GM19452 (cell line): ENCODE measurements at regions not wholly inside any gene's neighbourhood (a gene's known extent, or its start where the extent isn't known, plus 50 kb on each side); places are given as distances from the start of the nearest gene placed in this dataset.

Experiments used
- ATAC-seq: cut with Tn5 transposase; IDR thresholded peaks from one replicate; pipeline ENCODE4 v1.9.1; 2021; ENCODE audit not compliant: unreplicated experiment

DNA sequence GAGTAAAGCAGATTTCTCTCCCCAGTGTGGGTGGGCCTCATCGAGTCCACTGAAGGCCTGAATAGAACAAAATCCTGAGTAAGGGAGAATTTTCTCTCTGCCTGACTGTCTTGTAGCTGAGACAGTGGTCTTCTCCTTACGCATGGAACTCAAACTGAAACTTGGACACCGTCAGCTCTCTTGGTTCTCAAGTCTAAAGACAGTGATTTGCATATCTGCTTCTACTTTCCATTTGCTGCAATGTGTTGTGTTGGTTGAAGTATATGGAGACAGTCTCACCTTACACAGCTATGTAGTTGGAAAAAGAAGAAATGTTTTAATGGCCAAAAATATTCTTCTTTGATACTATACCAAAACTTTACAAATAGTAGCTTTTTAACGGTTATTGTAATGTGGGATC is 160.2 kb upstream of the LMNTD1 start:
- peak; percentile 98 for ATAC-seq

DNA sequence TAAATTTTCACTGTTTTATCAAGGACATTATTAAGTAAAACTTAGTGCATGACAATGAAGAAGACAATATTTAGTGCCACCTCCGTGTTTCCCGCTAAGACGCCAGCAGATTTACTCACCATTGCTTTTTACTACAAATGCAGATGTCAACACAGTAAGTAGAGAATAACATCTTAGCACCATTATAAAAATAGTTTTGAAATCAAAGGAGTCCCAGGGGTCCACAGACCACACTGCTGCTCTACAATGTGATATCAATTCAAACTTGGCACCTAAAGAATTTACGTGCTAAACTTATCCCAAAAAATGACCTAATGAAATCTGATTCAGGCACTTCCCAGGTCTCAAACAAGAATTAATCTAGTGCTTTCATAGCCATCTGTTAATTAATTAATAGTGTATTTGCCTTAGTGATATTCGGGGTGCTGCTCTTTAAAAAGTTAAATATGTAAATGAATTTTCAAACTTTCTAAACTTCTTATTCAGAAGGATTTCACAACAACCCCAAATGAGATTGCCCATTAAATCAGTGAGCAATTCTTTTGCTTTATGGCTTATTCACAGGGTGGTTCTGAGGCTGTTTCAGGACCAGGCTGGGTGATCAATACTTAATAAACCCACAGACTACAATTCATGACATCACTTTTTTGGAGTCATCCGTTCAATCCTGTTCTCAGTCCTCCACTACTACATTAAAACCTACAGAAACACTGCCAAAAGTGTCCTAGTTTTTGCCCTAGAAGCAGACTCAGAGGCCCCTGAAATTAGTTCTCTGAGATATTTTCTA is 161.3 kb upstream of the LMNTD1 start:
- ATAC-seq = no peak

DNA sequence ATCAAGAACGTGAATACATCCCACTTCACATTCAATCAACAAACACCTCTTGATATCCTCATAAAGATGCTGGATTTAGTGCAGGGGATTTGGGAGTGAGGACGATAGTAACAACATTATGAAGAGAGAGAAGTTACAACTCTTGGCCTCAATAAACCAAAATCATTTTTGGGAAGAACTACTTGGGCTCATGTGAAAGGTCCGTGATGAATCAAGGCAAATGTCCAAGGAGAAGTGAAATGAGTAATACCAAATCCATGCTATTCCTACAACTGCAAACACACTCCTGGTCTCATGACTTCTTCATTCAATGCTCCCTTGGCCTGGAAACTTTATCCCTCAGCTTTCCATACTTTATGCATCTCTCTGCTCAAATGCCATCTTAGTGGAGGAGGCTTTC is 162.0 kb upstream of the LMNTD1 start:
- ATAC-seq = no peak

DNA sequence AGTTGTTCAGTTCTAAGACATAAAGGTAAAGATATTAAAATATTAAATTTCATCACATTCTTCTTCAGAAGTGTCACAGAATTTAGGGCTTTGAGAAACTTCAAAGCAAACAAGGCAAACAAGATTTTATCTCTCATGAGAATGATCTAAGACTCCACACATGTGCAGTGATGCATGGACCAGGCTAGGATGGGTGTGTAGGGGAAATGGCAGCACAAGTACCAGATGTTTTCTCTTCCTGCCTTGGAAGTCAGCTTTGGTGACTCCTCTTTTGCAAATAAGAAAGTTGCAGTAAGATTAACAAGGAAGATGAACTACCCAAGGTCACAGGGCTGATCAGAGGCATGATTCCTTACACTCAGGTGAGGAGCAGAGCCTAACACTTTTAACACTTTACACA is 163.8 kb upstream of the LMNTD1 start:
- no peak for ATAC-seq

DNA sequence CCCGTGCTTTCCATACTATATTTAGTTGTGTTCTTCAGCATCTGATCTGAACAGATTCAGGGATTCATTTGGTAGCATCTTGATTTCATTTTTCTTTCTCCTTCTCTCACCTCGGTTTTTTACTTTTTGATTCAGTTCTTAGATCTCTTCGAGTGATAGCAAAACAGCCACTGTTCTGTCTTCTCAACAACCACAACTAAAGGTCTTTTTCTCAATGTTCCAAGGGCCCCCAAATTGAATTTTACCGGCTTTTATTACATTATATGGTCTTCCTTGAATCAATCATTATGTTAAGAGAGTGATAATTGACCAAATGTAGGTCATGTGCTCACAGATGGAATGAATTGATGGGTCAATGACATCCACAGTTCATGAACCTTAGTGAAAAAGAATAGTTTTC is 164.5 kb upstream of the LMNTD1 start:
- ATAC-seq = no peak

DNA sequence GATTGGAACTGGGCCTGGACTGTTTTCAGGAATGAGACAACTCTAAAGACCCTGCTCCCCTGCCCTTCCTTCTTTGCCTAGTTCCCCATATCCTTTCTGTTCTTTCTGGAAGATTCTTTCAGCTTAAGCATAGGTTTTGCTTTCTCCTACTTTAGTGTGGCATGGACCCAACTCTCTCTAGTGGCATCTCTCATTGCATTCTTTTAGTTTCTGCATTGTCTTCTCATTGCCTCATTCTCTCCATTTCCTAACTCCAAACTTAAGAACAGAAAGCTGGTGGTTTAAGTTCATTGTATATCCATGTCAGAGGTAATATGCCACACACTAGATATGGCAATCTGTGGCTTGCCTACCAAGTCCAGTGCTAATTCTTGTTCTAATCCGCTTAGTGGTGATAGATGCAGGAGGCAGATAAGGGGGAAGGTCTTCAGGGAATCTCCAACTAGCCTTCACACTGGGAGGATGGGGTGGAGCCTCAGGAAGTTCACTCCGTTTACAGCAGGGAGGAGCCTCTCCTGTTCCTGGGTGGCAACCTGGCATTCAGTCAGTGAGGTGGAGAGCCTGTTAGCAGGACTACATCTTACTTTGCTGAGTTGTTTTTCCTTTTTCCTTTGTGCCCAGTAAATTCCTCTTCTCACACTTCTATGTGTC is 165.1 kb upstream of the LMNTD1 start:
- ATAC-seq = no peak

DNA sequence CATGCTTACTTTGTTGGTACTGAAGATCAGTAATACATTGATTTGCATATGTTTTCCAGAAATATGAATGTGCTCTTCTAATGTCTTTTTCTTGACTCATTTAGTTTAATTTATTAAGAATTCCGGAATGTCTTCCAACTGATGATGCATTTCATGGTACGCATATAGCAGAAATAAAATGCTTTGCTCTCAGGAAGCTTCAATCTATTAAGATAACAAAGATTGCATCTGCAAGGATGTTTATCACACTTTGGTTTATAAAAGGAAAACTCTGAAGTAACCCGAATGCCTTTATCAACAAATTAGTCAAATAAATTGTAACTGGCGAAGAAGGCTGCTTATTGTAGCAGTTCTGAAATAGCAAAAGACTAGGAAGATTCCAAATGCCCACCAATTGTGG is 166.4 kb upstream of the LMNTD1 start:
- no peak for ATAC-seq

DNA sequence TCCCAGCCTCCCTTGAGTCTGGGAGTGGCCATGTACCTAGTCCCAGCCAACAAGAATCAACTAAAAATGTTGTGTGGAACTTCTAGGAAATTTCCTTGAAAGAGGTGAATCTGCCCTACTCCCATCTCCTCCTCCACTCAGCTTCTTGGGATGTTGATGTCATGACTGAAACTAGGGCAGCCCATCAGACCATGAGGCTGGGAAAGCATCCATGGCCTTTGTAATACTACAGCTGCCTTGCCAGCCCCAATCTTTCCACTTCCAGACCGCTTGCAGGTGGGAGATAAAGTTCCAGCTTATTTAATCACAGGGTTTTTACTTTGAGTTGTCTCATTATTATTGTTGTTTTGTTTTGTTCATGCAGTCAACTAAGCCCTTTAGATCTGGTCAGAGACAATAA is 170.3 kb upstream of the LMNTD1 start:
- no peak for ATAC-seq

DNA sequence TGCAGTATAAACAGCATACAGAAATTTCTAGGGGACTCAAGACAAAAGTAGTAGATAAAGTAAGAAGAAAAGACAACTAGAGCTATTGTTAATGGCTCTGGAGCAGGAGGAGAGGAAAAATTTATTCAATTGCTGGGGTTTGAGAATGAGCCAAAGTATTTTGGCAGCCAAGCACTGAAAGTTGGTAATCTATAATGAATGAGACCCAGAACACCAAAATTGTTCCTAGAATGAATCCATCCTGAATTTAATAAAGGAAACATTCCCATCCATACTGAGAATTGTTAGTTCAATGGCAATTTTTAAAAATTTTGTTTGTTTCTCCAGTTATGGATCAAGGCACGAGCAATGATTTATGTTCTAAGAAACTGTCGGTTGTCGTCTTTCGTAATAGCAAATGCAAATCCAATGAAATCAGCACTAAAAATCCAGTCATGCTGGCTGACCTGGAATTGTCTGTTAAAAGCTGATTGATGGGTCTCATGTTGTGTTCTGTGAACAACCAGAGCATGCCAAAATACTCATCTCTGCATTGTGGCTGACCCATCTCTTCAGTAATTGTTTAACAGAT is 170.9 kb upstream of the LMNTD1 start:
- no peak for ATAC-seq

DNA sequence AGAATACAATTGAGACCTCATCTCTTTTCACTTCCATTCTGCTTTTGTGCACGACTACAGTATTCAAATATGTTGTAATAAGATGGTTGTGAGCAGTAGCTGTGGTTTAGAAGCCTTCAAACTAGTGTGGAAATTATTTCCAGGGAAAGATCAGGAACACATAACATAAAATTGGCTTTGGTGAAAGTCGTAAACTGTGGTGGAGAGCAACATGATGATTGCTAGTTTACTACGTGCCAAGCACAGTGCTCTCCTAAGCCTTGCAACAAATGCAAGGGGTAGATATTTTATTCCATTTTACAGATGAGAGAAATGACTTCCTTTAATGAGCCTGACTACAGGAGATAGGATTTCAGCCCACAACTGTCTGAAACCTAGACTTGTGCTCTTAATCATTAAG is 172.4 kb upstream of the LMNTD1 start:
- ATAC-seq = no peak

DNA sequence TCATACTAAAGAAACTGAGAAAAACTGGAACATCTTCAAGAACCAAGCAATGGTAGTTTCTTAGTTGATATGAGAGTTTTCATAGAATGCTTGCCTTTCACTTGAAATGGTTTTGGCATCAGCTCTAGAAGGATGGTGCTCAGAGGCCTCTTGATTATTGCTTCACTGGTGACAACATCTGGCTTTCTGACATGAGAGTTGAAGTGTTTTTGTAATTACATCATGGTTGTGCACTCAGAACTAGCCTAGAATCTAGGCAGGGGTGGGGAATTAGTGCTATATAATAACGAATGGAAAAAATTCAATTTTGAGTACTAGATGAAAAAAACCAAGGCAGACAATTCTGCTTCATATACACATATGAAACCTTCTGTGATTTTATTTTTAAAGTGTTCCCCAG is 172.8 kb upstream of the LMNTD1 start:
- ATAC-seq = no peak

DNA sequence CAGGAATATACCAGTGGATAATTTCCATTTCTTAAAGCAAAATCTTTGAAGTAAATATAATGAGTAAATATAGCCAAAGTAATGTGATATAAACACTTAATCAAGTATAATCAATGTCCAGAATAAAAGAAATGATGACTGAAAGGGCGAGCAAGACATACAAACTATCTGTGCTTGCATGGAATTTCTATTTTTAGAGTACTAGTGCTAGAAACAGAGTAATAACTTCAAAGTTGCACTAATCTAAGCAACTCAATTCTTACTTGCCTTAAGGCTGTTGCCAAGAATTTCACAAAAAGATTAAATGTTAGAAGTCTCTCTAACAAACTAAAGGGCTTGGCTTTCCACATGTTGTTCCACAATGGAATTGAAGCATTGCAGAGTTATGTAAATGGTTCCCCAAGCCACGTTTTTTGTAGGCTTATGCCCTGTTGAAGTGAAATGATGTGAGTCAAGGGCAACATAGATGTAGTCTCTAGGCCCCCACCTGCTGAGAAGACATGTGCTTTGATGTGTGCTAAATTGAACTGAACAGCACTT is 175.0 kb upstream of the LMNTD1 start:
- no peak for ATAC-seq

DNA sequence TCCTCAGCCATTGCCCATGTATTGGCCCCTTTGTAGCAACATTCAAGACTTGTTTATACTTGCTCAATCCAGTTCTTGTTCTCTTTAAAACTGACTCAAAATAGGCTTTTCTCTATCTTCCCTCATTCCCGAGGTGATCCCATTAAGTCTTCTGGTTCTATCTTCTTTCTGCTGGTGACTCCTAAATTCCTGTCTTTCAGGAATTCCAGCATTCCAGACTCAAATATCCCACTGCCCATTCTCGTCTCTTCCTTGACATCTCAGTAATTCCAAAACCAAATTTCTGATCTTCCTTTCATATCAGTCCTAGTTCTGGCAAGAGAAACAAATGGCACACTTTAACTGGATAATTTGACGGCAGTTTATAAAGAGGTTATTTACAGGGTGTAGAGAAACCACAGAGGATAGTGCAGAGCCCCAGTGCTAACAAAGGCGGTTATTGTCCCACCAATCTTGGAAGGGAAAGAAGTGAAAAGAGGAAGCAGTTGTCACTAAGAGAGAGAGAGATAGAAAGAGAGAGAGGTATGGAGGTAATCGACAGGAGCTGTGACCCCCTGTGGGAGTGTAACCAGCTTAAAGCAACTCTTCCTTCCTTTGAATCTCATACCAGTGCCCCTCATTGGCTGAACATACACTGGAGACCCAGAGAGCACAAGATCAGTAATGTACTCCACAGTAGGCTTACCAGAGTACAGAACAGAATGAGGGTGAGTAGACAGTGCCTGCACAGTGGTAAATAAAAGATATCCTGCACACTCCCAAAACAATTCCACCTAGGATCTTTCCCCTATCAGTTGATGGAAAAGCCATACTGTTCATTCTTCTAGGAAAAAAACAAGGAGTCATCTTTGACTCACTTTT is 177.6 kb upstream of the LMNTD1 start:
- ATAC-seq = no peak

DNA sequence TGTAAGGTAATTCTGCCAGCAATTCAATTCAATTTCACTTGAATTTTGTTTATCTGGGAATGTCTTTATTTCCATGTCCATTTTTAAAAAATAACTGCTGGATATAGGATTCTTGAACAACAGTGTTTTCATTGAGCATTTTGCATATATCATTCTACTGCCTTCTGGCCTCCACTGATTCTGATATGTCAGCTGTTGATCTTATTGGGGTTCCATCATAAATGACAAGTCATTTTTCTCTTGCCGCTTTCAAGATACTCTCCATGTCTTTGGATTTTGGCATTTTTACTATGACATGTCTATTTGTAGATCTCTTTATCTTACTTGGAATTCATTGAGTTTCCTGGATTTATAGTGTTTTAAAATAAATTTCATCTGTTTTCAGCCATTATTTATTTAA is 180.5 kb upstream of the LMNTD1 start:
- ATAC-seq = no peak

DNA sequence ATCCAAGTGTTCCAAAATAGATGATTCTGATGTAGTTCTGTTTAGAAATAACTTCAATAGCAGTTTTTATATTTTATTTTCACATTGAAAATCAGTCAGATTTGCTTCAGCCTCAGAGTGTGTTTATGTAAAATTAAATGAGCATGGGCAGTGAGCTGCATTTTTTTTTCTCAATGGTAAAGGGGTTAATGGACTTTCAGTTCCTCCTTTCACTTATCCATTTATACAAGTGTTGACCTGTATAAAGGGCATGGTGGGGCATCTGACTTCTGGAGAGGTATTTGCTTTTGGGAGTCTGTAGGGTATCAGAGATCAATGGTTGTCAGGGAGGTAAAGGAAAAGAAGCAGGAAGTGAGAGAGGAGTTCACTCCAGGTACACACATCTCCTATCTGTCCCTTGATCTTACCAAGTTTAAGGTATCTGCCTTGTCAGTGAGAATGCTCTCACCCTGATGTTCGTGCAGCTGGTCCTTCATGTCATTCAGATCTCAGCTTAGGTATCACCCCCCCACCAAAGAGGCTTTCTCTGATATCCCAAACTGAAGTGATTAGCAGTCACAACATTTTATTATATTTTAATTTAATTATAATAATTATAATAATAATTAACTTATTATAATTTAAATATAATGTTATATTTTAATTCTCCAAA is 181.6 kb upstream of the LMNTD1 start:
- peak; percentile 67 for ATAC-seq

DNA sequence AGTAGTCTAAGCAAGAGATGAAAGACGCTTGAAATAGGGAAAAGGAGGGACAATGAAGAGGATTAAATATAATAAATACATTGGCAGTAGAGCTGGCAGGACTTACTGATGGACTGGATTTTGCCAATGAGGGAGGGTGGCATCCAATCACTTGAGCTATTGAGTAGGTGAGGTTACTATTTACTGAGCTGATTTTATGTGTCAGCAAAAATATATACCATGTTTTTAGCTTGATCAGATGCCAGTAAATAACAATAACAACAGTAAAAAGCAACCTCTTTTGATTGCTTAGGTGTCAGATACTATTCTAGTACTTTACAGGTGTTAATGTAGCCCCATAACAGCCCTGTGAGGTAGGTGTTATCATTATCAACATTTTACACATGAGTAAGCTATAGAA is 187.5 kb upstream of the LMNTD1 start:
- no peak for ATAC-seq

DNA sequence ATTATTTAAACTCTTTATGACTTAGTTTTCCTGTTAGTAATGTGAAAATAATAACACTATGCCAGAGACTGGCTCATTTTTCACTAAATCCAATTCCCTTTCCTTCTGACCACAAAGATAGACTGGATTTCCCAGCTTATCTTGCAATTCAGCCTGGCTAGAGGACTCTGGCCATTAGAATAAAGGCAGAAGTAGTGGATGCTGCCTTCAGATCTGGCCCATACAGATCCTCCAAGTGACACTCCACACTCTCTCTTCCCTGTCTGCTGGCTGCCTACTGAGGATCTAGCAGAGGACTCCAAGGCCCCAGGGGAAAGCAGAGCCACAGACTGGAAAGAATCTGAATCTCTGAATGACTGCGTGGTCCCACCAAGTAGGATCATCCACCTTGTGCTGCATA is 188.8 kb upstream of the LMNTD1 start:
- ATAC-seq = no peak

DNA sequence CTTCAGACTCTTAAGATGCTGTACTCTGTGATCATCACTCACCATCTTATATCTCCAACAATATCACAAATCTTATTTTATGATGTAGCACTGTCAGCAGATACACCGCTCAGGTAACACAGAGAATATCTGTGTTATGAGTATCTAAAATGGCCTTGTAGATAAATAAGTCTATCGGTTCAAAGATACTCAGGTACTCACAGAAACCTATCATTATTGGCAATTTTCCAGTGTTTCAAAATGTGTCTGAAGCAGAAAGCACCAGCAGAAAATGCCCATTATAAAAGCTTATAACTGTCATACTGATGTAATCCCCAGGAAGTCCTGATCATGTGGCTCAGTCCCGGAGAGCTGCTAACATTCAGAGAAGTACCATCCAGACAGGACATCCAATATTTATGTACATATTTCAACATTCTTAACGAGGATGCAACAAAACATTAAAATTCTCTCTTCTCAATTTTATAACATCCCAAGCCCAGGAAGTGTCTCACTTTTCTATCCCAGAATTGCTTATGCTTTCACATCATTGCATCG is 190.7 kb upstream of the LMNTD1 start:
- no peak for ATAC-seq

DNA sequence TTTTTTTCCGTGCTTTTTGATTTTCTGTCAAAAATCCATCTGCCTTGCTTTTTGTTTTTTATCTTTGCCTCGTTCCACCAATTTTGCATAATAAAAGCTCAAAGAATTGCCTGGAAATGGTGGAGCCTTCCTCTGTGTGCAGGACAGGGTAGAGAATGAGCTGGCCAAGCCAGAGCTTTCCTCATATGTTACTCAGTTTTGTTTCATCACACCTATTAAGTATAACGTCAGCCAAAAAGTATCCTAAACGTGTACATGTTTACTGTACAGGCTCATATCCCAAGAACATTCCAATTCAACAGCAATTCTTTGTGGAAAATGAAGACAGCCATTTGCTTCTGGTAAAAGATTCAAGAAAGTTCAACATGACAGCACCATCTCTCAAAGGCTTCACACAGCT is 191.2 kb upstream of the LMNTD1 start:
- no peak for ATAC-seq

DNA sequence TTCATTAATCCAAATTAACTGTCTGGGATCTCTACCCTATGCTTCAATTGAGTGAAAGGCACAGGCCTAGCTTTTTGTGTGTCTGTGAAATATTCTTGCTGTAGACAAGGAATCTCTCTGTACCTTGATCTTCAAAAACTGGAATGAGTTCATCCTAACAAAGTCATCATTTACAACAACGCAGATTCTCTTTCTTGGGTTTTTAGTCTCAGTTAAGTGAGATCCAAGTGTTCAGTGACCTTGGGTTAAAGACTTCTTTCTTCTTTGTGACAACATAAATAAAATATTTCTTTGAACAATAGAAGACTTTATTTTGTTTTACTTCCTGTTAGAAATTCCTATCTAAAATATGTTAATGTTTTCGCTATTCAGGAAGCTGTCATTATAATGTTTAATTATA is 192.2 kb upstream of the LMNTD1 start:
- no peak for ATAC-seq

DNA sequence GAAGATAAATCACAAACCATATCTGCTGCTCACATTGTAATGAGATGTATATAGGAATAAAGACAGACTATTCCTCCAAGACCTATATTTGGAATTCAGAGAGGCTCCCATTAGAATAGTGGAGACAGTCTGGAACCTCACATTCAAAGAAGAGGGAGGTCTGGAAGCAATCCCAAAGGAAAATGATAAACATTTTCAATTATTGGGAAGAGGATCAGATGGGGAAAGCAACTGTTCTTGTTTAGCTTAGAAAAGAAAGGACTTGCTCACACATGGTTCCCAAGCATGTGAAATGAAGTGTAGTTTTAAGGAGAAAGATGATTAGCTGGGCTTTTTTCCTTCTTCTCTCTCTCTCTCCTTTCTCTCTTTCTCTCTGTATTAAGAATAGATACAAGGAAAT is 193.0 kb upstream of the LMNTD1 start:
- ATAC-seq = no peak
